Glomerular endothelial cell (primary cell): ENCODE measurements at regions not wholly inside any gene's neighbourhood (a gene's known extent, or its start where the extent isn't known, plus 50 kb on each side); places are given as distances from the start of the nearest gene placed in this dataset.

Experiments used
- DNase-seq: peaks from one replicate; pipeline ENCODE4 v3.0.0-alpha.2; 2011; ENCODE audit warnings: low read depth, low spot score; ENCODE audit errors: extremely low read depth

DNA sequence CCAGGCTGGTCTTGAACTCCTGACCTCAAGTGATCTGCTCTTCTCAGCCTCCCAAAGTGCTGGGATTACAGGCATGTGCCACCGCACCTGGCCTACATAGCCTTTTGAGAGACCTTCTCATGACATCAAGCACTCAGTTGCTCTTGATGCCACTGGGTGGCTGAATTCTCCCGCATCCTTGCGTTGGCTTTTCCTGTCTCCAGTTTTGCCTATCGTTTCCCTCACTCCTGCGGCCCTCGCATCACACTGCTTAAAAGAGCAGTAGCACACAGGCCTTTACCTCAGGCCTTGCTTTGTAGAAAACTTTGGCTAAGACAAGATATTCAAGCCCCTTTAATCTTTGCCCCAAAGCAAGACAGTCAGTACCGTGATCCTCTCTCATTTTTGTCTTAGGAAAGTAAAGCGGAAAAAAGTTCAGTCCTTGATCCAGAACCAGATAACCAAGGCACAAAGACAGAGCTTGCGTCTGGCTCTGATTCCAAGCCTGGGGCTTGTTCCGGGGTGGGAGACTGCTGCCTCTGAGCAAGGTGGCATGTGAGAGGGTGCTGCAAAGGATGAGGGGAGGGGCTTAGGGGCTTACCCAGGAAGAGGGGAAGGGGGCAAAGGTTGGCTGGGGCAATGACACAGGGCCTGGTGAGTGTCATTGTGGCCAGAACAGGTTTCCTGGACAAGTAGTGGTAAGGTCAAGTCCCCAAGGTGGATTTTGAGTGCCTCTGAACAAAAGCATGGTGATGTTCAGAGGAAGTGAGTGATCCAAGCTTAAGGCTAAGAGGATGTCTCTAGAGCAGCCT is 175.0 kb upstream of the TLE3 start:
- no peak for DNase-seq

DNA sequence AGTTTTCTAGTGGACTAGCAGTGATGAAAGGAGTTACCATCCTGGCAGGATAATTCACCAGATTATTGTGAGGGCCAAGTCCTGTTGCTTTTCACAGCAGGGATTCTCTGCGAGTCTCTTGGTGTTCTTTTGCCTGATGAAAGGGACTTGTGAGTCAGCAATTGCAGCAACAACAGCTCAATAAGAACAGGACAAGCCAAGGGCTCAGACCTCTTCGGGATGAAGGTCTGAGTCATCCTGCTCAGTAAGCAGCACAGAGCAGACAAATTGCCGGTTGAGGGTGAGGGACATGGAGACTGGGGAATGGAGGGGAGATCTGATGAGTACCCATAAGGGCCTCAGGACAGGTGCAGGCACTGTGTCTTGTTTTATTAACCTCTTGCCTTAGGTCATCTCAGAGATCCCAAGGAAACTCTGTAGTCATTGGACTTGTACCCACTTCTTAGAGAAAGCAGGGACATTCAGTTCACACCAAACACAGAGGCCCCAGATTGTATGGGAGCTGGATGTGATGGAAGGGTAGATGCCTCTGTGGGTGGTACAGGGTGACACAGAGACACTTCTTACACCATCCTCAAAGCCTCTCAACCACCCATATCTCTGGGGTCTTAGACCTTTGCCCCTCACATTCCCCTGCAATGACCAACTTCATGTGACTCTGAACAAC is 173.8 kb upstream of the TLE3 start:
- peak; percentile 65 for DNase-seq

GRCh38 chr15:70270752-70271111 is 173.0 kb upstream of the TLE3 start:
- no peak for DNase-seq

GRCh38 chr15:70269991-70270751 is 172.5 kb upstream of the TLE3 start:
- DNase-seq = peak; percentile 76

GRCh38 chr15:70269311-70269911 is 171.7 kb upstream of the TLE3 start:
- DNase-seq = no peak

GRCh38 chr15:70268698-70269251 is 171.1 kb upstream of the TLE3 start:
- no peak for DNase-seq

GRCh38 chr15:70267879-70268278 is 170.2 kb upstream of the TLE3 start:
- no peak for DNase-seq

DNA sequence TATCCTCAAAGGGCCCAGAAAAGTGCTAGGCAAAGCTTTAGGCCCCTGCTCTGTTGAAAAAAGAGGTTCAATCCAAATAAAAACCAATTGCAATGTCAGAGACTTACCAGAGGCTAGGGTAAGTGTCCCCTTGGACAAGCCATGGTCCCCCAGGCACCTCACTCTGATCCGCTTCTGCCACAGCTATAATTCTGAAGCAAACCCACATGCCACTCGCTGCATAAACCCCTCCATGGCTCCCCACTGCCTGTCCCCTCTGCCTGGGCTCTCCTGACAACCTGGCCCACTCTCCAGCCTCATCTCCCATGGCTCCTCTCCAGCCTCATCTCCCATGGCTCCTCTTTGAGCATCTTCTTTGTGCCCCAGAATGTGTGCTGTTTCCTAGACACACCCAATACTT is 169.6 kb upstream of the TLE3 start:
- DNase-seq = no peak

DNA sequence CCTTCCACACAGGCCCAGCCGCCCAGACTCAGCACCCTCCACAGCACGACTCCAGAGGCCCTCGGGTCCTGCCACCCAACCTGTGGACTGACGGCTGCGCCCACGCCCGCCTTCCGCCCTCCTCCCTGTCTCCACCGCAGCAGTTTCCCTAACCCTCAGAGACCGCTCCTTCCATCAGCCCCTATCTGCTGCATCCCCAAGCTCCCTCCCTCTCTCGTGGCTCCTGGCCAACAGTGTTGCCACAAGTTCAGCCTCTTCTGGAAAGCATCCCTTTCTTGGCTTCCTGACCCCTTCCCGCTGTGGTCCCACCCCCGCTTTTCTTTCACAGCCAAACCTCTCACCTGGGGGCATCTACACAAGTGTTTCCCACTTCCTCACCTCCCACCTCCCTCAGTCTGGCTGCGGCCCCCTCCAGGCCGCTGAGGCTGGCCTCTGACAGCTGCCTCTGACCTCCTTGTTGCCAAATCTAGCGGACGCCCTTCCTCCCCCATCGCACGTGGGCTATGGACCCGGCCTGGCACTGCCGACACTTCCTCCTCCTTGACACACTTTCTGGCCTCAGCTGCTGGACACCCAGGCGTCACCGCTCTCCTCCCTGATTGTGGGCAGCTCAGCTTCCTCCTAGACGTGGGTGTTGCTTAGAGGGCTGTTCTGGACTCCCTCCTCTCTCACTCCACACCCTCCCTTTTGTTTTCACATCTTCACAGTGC is 168.8 kb upstream of the TLE3 start:
- no peak for DNase-seq

- DNase-seq = no peak
These were observed 168.3 kb upstream of the TLE3 start for GRCh38 chr15:70265986-70266385.

- no peak for DNase-seq
These were observed 167.8 kb upstream of the TLE3 start for GRCh38 chr15:70265466-70265978.

GRCh38 chr15:70264738-70265465 is 167.2 kb upstream of the TLE3 start:
- no peak for DNase-seq

- no peak for DNase-seq
These were observed 166.4 kb upstream of the TLE3 start for GRCh38 chr15:70264014-70264582.

DNA sequence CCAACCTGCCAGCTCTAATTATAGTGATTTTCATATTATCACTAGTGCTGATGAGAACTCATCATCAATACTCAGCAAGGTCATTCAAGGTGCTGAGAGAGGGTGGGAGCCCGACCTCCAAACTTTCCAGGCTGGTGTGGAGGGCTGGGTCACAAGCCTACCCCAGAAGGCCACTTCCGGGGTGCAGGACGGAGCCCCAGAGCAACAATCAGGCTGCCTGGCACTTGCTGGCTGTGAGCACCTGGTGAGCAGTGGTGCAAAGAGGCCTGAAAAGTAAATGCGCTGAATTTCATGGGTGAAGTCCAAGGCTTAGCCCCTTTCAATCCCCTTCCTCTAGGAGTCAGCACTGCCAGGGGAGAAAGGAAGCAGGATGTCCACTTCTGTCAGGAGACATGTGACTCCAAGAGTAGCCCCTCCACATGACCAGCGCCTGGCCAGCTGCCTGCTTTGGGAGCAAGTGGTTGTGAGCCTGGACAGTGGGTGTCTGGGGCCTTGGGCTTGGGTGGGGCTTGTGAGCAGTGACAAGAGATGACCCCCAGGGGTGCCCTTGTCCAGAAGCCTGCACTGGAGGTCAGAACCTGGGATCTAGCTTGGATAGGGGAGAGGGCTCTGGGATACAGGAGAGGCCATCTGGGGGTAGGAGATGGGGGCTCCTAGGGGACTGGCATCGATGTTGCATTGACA is 165.0 kb upstream of the TLE3 start:
- DNase-seq = no peak

DNA sequence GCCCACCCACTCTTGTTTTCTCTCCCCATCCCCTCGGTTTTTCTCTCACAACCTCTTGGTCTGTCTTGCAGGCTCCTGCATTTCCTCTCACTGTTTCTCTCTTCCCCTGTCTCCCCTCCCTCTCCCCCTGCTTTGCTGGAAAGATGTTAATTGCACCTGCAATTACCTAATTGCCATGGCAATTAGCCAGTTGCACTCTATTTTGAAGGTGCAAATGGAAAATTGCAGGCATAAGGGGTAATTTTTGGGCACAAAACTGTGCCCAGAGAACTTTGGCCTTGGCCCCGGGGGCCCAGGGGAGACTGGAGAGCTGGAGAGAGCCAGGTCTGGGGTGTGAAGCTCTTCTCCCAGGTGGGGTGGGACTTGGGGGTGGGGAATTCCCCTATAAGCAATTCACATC is 164.5 kb upstream of the TLE3 start:
- DNase-seq = no peak

DNA sequence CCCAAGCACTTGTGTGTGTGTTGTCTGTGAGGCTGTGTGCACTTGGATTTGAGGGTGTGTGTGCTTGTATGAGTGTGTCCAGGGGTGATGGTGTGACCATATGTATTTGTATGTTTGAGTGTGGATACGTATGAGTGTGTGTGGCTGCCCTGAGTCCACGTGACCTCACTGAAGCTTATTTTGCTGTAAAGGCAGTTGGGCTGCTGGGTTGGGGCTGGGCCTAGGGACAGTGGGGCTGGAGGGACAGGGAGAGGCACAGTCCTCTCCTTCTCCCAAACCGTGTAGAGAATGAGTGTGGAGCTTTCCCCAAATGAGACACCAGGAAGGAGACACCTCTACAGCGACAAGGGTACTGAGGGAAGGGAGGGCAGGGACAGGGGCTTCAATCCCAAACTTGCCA is 163.4 kb upstream of the TLE3 start:
- DNase-seq = no peak

GRCh38 chr15:70260580-70260979 is 162.9 kb upstream of the TLE3 start:
- no peak for DNase-seq

DNA sequence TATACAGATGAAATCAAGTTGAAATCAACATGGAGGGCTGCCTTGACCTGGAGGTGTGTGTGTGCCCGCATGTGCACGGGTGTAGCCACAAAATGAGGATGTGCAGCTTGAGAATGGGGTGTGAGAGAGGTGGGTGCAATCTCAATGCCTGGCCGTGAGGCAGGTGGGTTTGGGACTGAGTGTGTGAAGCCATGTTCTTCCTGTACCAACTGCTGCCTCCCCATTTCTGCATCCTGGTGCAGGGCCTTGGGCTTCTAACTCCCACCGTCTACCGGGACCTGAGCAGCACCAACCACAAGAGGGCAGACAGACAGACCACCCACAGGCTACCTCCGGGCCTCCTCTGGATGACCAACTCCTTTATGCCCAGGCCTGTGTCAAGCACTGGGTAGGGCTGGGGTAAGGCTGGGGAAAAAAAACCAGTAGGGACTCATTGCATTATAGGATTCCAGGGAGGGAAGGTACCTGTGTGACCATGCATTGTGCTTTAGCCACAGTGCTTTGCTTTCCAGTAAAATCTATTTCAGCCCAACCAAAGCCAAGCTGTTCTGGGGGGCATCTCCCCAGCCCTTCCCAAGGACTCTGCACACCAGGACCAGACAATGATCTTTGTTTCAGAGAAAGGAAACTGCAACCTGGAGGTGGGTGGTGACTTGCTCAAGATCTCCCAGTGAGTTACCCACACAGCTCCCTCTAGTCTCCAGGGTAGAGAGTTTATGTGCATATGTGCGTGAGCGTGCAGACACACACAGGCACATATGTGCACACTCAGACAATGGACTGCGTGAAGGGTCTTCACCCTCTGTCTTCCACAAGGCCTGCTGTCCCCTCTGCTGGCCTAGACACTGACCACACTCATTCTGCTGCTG is 162.2 kb upstream of the TLE3 start:
- no peak for DNase-seq
